ENCODE measurements at regions not wholly inside any gene's neighbourhood (a gene's known extent, or its start where the extent isn't known, plus 50 kb on each side); places are given as distances from the start of the nearest gene placed in this dataset.

GRCh38 chrX:138761380-138761779 is 49.9 kb upstream of the FGF13 start:
- intact Hi-C loops (cut with DNase I), result no loop called here
- Histone ChIP-seq H3K4me1 (no peaks in the 10 kb centered on the region), H3K4me3 (no peak overlapping the region), H3K36me3 (no peaks in the 10 kb centered on the region), H3K27ac (no peak overlapping the region), H3K9me3 (no peaks in the 10 kb centered on the region), H3K27me3 (peaks cover 0 to 25% (median 0%) of the 10 kb centered on the region in 7 donors)
- no peak for DNase-seq
- no peak for ATAC-seq
- no peak for TF ChIP-seq CTCF (IDR thresholded peaks at IDR 0.05)
- WGBS, 2 donors, result 84% methylated on average over 3 of the region's 3 CpGs

Data from heart right ventricle (tissue), 16 donors.